HG02763 (cell line): ENCODE measurements at regions not wholly inside any gene's neighbourhood (a gene's known extent, or its start where the extent isn't known, plus 50 kb on each side); places are given as distances from the start of the nearest gene placed in this dataset.

Experiments used
- ATAC-seq: cut with Tn5 transposase; IDR thresholded peaks from one replicate; pipeline ENCODE4 v1.9.1; 2021; ENCODE audit warnings: mild to moderate bottlenecking, moderate library complexity; ENCODE audit not compliant: unreplicated experiment

- peak; percentile 29 for ATAC-seq
Measured at GRCh38 chr3:159904455-159904854, 84.2 kb upstream of the IL12A start.

DNA sequence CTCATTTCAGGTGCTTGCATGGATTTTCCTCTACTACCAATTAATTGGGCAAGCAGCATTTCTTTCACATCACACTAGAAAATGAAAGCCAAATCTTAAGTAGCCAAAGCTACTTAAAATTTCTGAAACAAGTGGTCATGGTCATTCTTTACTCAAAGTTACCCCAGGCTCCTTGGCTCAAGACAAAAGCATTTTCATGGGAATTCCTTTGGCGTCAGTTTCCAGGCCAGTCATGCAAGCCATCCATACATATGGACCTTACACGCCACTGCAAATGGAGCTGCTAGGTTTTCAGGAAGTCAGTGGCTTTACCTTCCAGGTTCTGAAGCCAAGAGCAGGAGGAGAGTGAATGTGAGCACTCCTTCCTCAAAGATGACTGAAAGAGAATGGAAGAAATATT lies 83.7 kb upstream of the IL12A start:
- ATAC-seq, result no peak

DNA sequence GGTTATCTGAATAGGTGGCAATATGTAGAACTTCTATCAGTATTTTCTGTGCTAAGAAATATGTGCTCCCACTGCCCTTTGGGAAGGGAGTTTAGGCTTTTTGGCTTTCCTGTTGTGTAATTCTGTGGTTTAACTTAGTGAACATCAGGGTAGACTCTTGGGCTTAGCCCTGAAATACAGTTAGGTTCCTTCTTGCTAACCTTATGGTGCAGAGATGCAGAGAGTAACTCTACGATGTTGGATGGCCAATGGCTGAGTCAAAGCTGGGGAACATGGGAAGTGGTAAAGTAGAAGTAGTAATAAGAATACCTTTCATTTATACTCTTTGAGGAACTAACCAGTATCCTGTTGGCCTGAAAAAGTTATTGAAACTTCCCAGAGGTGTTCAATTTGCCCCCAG lies 80.8 kb upstream of the IL12A start:
- ATAC-seq, result no peak

- ATAC-seq, result peak; percentile 62
Measured at GRCh38 chr3:159910991-159911663, 77.5 kb upstream of the IL12A start.

DNA sequence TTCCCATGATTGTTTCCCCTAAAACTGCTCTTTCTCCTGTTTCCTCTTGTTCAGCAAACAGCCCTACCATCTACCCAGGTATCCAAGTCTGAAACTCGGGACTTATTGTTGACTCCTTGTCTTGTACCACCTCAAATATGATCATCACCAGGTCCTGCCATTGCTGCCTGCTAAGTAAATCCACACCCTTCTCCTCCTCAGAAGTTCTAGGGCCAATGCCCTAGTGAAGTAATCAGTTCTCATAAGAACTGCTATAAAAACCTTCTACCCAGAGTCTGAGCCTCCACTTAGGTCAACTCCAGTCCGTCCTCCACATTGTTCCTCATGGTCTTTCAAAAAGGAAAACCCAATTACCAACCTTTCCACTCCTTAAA lies 77.0 kb upstream of the IL12A start:
- no peak for ATAC-seq

DNA sequence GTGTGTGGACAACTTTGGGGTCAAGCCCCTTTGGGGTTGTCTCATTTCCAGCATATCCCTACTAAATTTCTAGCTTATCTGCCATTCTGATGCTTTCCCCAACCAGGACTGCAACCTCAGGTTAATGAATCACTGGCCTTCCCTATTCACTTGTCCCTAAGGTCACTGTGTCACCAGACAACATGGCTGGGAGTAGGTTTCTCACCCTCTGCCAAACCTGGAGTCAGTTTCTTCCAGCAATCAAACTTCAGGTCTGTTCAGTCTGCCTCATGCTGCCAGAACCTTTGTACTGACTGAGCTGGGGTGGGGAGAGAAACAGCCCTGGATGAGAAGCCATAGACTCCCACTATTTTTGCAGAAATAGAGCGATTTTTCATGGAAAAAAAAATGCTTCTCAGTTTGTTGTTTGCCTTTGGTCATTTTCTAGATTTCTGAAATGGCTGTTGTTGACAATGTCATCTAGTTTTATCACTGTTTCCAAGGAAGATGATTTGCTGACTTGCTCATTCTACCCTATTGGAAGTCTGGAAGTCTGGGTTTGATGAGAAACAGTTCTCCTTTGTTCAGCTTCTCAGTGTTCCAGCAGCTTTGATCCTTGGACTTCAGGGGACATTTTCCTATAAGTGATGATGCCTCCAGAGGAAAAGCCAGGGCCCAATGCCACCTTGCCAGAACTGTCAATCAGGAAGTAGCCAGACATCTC lies 74.8 kb upstream of the IL12A start:
- no peak for ATAC-seq

DNA sequence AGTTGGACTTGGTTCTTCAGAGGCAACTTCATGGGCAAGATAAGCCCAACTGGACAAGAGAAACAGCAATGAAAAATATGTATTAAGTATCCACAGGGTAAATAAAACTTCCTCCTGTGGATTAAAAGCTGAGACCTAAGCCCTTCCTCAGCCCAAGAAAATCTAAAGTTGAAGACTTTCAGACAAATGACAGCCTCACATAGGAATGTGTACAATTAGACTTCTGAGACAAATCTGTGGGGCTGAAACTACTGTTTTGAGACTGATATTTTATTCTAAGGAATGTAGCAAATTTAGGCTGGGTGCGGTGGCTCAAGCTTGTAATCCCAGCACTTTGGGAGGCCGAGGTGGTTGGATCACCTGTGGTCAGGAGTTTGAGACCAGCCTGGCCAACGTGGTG lies 74.2 kb upstream of the IL12A start:
- no peak for ATAC-seq

GRCh38 chr3:159916052-159916451 lies 72.6 kb upstream of the IL12A start:
- ATAC-seq, result no peak

- no peak for ATAC-seq
Measured at GRCh38 chr3:159917141-159917540, 71.5 kb upstream of the IL12A start.

- peak; percentile 65 for ATAC-seq
Measured at GRCh38 chr3:159919873-159920272, 68.8 kb upstream of the IL12A start.

DNA sequence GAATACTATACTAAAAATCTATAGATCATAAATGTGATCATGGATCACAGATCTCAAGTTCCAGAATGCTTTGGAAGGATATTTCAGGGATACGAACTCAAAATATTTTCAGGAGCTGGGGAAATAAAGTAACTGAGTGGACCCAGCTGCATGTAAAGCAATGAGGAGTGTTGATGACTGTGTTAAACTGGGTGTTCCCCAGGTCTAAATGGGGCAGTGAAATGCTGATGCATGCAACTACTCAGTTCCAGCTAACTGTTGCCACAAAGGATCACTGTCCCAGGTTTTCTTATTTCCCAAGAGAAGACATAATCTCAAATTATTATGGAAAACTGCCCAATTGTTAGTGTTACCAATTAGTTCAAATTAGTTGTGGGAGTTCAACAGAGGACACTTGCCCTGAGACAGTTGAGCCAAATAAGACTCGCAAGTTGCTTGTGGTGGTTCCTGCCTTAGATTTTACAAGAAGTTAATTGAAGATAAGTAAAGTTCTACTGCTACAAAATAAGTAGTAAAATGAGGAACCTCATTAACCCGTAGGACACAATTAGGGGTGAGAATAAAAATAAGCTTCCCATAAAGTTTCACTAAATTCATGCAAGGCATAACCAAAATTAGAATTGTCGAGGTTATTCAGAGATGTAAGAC lies 66.3 kb upstream of the IL12A start:
- no peak for ATAC-seq

DNA sequence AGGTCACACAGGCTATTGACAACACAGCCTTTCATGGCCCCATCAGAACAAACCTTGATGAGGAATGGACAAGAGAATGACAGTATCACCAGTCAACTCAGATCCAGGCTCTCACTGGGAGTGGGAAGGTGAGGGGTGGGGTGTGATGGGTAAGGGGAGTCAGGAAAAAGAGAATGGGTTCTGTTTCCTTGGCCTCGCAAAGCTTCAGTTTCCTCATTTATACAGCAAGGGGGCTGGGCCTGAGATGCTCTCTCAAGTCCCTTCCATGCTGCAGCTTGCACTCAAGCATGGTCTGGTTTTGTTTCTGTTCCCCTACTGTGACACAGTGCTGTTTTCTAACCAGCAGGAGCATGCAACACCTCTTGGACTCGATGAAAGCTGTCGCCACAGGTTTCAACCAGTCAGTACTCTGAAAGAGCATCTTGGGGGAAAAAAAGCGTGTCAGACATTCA lies 65.7 kb upstream of the IL12A start:
- peak; percentile 94 for ATAC-seq

- ATAC-seq, result no peak
Measured at GRCh38 chr3:159923336-159923735, 65.3 kb upstream of the IL12A start.

DNA sequence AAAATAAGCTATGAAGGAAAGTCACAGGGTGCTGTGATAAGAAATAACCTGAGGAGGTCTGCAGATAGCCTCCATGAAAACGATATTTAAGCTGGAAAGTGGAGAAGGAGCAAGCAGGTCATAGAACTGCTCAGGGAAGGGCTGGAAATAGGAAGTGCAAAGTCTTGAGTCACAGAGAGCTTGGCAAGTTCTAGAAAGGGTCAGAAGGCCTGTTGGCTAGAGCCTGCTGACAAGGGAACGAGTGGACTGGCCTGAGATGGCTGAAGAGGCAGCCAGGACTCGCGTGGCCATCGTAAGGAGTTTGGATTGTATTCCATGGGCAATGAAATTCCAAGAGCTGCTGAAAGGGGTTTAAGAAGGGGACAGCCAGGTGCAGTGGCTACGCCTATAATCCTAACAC lies 64.7 kb upstream of the IL12A start:
- ATAC-seq, result no peak

DNA sequence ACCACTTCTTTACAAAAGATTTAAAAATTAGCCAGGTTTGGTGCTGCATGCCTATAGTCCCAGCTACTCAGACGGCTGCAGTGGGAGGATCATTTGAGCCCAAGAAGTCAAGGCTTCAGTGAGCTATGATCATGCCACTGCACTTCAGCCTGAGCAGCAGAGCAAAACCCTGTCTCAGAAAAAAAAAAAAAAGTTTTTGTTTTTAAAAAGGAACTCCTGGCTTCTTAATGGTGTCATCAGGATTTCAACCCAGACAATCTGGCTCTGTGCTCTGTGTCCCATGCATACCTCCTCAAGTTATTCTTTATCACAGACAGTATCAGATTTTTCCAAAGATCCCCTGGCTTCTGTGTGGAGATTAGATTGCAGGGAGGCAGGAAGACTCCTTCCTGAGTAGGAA lies 64.2 kb upstream of the IL12A start:
- no peak for ATAC-seq

GRCh38 chr3:159925248-159925647 lies 63.4 kb upstream of the IL12A start:
- ATAC-seq, result no peak

GRCh38 chr3:159926573-159926972 lies 62.1 kb upstream of the IL12A start:
- ATAC-seq, result no peak

- ATAC-seq, result no peak
Measured at GRCh38 chr3:159928071-159928491, 60.6 kb upstream of the IL12A start.

DNA sequence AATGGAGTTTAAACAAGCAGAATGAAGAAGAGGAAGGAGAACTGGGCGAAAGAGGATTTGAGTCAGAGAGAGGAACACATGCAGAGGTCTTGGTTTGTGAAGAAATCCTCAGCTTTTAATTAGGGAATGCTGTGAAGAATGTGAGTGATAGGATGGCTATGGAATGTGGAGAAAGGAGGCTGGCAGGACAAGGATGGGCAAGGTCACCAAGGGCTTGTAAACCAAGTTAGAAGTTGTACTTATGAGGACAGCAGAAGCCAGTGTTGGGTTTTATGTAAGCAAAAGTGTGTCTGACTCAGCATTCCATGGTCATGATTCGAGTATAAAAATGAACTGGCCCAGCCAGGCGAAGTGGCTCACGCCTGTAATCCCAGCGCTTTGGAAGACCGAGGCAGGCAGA lies 60.0 kb upstream of the IL12A start:
- ATAC-seq, result no peak

DNA sequence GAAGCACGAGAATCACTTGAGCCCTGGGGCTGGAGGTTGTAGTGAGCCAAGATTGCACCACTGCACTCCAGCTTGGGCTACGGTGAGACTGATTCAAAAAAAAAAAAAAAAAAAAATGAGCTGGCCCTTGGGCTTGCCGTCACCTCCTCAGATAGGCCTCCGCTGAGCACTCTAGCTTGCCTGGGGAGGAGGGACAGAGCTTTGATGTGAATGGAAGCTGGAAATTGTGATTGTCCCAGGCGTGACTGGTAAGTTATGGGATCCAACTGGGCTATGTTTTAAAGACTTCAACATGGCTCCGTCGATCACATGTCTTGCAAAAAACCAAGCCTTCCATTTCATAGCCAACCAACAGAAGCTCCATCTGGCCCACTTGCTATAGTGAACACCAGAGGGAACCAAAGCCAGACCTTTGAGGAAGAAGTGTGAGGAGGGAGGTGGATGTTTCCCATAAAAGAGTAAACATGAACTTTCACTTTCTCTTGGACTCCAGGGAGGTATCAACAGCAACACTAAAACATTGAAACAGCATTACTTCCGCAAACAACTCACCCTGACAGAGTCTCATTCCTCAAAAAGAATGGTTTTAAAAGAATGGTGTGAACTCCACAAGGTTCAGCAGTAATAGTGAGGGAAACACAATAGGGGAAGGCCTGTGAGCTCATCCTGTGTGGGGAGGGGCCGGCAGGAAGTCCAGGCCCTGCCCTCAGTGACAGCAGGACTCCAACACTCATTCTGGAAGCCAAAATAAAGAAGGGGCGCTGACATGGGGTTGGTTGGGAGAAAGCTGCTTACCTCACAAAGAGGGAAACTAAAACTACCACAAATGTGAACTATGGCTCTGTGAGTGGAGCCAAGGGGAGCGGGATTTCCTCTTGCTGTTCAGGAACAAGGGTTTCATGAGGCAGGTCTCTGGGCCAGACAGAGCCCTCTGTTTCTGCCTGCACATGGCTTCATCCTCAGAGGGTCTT lies 59.2 kb upstream of the IL12A start:
- peak; percentile 63 for ATAC-seq

GRCh38 chr3:159934216-159934615 lies 54.4 kb upstream of the IL12A start:
- ATAC-seq, result no peak
